Activated CD8-positive, alpha-beta T cell treated with anti-CD3 and anti-CD28 coated beads for 36 hours (primary cell): ENCODE measurements at regions not wholly inside any gene's neighbourhood (a gene's known extent, or its start where the extent isn't known, plus 50 kb on each side); places are given as distances from the start of the nearest gene placed in this dataset.

ENCODE experiments used
- ATAC-seq: fragments of 200-7000 bp; cut with Tn5 transposase; one replicate; pipeline ENCODE4 v1.10.0; 2021; ENCODE audit warnings: mild to moderate bottlenecking, moderate library complexity
- CTCF ChIA-PET: fragments of 350-600 bp; sonication (Branson Sonifier 250); formaldehyde crosslinking; loops from one replicate; lab custom pipeline; 2021; ENCODE audit warnings: antibody characterized with exemption; lab: Charles Lee
- POLR2A ChIA-PET: fragments of 350-600 bp; sonication (Branson Sonifier 250); formaldehyde crosslinking; loops from one replicate; lab custom pipeline; 2021; ENCODE audit warnings: antibody characterized with exemption; lab: Charles Lee
- DNase-seq: peaks from one replicate; pipeline ENCODE4 v3.0.0-alpha.2; 2020
- H3K27ac Mint-ChIP-seq: one replicate; pipeline ENCODE4 v1.8.0; 2021; ENCODE audit warnings: mild to moderate bottlenecking, mixed read lengths
- H3K27me3 Mint-ChIP-seq: one replicate; pipeline ENCODE4 v1.8.0; 2021; ENCODE audit warnings: mixed read lengths
- H3K36me3 Mint-ChIP-seq: one replicate; pipeline ENCODE4 v1.8.0; 2021; ENCODE audit warnings: low read depth, mixed read lengths
- H3K4me1 Mint-ChIP-seq: one replicate; pipeline ENCODE4 v1.8.0; 2021; ENCODE audit warnings: low read depth, mixed read lengths
- H3K4me3 Mint-ChIP-seq: one replicate; pipeline ENCODE4 v1.8.0; 2021; ENCODE audit warnings: mild to moderate bottlenecking, moderate library complexity, mixed read lengths
- H3K9me3 Mint-ChIP-seq: one replicate; pipeline ENCODE4 v1.8.0; 2021; ENCODE audit warnings: mixed read lengths
- CTCF ChIP-seq: fragments of 200-600 bp; IDR thresholded peaks from one replicate; pipeline ENCODE4 v1.8.0; 2022; ENCODE audit warnings: antibody characterized with exemption, mild to moderate bottlenecking
- intact Hi-C: fragments of 100-400 bp; cut with micrococcal nuclease; formaldehyde crosslinking; loops from one replicate; pipeline ENCODE4 v1.10.0; 2022

- ChIA-PET POLR2A (no interaction called here), CTCF (no interaction called here)
- Mint-ChIP-seq H3K36me3 (no peaks in the 10 kb centered on the region), H3K27me3 (no peaks in the 10 kb centered on the region), H3K27ac (no peak overlapping the region), H3K4me1 (no peaks in the 10 kb centered on the region), H3K9me3 (peaks cover 10% of the 10 kb centered on the region), H3K4me3 (no peak overlapping the region)
- DNase-seq (no peak), ATAC-seq (no peak)
- intact Hi-C loops: no loop called here
- TF ChIP-seq CTCF: no peak
These were observed 1845.6 kb upstream of the PIK3C3 start for GRCh38 chr18:40109252-40110049.

- Mint-ChIP-seq H3K36me3 (no peaks in the 10 kb centered on the region), H3K27ac (no peak overlapping the region), H3K4me1 (no peaks in the 10 kb centered on the region), H3K4me3 (no peak overlapping the region), H3K27me3 (no peaks in the 10 kb centered on the region), H3K9me3 (peaks cover 12% of the 10 kb centered on the region)
- intact Hi-C loops: no loop called here
- TF ChIP-seq CTCF: no peak
- DNase-seq (no peak), ATAC-seq (no peak)
- ChIA-PET POLR2A (no interaction called here), CTCF (no interaction called here)
These were observed 1846.4 kb upstream of the PIK3C3 start for GRCh38 chr18:40108596-40108995.

- TF ChIP-seq CTCF: no peak
- H3K27me3 Mint-ChIP-seq: no peaks in the 10 kb centered on the region
- H3K9me3 Mint-ChIP-seq: peaks cover 7% of the 10 kb centered on the region
- H3K27ac Mint-ChIP-seq: no peak overlapping the region
- H3K4me1 Mint-ChIP-seq: no peaks in the 10 kb centered on the region
- intact Hi-C loops: no loop called here
- no peak overlapping the region for H3K4me3 Mint-ChIP-seq
- no peak for DNase-seq
- ATAC-seq: no peak
- H3K36me3 Mint-ChIP-seq: no peaks in the 10 kb centered on the region
- ChIA-PET CTCF (no interaction called here), POLR2A (no interaction called here)
These were observed 1852.1 kb upstream of the PIK3C3 start for GRCh38 chr18:40102903-40103302.

GRCh38 chr18:40099641-40100040 is 1855.4 kb upstream of the PIK3C3 start:
- ChIA-PET CTCF (no interaction called here), POLR2A (no interaction called here)
- H3K9me3 Mint-ChIP-seq: peaks cover 2% of the 10 kb centered on the region
- no peaks in the 10 kb centered on the region for H3K4me1 Mint-ChIP-seq
- no peak overlapping the region for H3K27ac Mint-ChIP-seq
- DNase-seq: no peak
- TF ChIP-seq CTCF: no peak
- ATAC-seq: no peak
- H3K4me3 Mint-ChIP-seq: no peak overlapping the region
- intact Hi-C loops: no loop called here
- H3K27me3 Mint-ChIP-seq: no peaks in the 10 kb centered on the region
- H3K36me3 Mint-ChIP-seq: no peaks in the 10 kb centered on the region

GRCh38 chr18:40096675-40097074 is 1858.4 kb upstream of the PIK3C3 start:
- intact Hi-C loops: no loop called here
- POLR2A ChIA-PET: no interaction called here
- H3K9me3 Mint-ChIP-seq: peaks cover 1% of the 10 kb centered on the region
- no peaks in the 10 kb centered on the region for H3K4me1 Mint-ChIP-seq
- no peaks in the 10 kb centered on the region for H3K27me3 Mint-ChIP-seq
- CTCF ChIA-PET: no interaction called here
- no peak overlapping the region for H3K4me3 Mint-ChIP-seq
- TF ChIP-seq CTCF: no peak
- no peak overlapping the region for H3K27ac Mint-ChIP-seq
- no peak for ATAC-seq
- no peak for DNase-seq
- H3K36me3 Mint-ChIP-seq: no peaks in the 10 kb centered on the region
